ENCODE measurements at regions not wholly inside any gene's neighbourhood (a gene's known extent, or its start where the extent isn't known, plus 50 kb on each side); places are given as distances from the start of the nearest gene placed in this dataset.

DNA sequence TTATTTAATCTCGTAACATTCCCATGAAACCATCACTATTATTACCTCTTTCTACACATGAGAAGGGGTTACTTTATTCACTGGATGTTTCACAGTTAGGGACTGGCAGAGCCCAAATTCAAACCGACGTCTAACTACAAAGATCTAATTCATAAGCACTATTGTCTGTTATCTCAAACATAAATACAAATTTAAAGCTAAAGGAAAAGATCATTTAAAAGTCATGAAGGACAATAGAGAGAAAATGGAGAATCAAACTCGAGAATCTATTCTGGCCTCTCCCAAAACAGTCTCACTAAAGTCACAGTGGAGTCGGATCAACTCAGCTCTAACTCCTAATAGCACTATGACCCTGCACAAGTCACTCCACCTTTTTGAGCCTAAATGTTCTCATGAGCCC, 287.7 kb downstream of the ZIC4 start:
- no peak overlapping the region for H3K27ac ChIP-seq
- H3K36me3 ChIP-seq = no peaks in the 10 kb centered on the region
- intact Hi-C loops (cut with DNase I) = no loop called here
- DNase-seq = no peak
- no peaks in the 10 kb centered on the region for H3K27me3 ChIP-seq
- H3K4me3 ChIP-seq (replicated peaks in 1 of 3) = no peak overlapping the region
- no peaks in the 10 kb centered on the region for H3K4me1 ChIP-seq
- no peaks in the 10 kb centered on the region for H3K9me3 ChIP-seq
- 81 to 82% methylated on average over 5 of the region's 5 CpGs for WGBS, 2 donors
- no peak for TF ChIP-seq POLR2A (IDR thresholded peaks at IDR 0.05)
- TF ChIP-seq, protein P1, sequence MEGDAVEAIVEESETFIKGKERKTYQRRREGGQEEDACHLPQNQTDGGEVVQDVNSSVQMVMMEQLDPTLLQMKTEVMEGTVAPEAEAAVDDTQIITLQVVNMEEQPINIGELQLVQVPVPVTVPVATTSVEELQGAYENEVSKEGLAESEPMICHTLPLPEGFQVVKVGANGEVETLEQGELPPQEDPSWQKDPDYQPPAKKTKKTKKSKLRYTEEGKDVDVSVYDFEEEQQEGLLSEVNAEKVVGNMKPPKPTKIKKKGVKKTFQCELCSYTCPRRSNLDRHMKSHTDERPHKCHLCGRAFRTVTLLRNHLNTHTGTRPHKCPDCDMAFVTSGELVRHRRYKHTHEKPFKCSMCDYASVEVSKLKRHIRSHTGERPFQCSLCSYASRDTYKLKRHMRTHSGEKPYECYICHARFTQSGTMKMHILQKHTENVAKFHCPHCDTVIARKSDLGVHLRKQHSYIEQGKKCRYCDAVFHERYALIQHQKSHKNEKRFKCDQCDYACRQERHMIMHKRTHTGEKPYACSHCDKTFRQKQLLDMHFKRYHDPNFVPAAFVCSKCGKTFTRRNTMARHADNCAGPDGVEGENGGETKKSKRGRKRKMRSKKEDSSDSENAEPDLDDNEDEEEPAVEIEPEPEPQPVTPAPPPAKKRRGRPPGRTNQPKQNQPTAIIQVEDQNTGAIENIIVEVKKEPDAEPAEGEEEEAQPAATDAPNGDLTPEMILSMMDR (IDR thresholded peaks at IDR 0.05) = no peak

- no peak for DNase-seq
- Histone ChIP-seq H3K9me3 (no peaks in the 10 kb centered on the region), H3K27me3 (no peaks in the 10 kb centered on the region), H3K4me3 (replicated peaks in 1 of 3) (no peak overlapping the region), H3K4me1 (no peaks in the 10 kb centered on the region), H3K36me3 (no peaks in the 10 kb centered on the region), H3K27ac (no peak overlapping the region)
- TF ChIP-seq, protein P1 (IDR thresholded peaks at IDR 0.05) = no peak
- TF ChIP-seq POLR2A (IDR thresholded peaks at IDR 0.05) = no peak
- 69 to 72% methylated on average over 4 of the region's 4 CpGs for WGBS, 2 donors
- intact Hi-C loops (cut with DNase I) = no loop called here
Measured at GRCh38 chr3:147117631-147118030, 288.7 kb downstream of the ZIC4 start.

DNA sequence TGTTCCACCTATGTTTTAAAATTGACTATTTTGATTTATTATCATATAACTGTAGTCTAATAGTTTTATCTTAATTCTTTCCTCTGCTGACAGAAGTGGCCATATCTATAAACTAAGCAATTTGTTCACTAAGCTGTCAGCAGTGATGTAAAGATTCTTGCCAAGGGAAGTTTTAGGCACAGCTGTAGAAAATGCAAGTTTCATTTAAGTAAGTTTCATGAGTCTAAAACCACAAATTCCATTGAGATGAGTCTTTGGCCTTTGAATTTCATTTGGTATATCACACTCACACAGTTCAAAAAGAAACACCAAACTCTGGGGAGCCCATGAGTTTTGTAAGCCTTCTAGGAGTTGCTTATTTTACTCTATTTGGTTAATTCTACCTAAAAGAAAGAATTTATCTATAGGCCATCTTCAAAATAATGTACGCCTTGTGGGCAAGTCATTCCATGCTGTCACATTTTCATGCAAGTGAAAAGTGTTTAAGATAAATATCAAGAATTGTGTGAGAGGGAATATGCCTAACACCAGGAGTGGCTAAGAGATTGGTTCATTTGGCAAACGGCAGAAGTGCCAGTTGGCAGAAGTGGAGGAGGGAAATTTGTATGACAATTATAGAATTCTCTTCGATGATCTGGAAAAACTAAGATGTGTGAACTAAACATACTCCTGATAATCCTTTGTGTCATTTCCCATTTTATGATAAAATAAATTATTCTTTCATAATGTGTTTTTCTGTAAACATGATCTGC, 292.9 kb downstream of the ZIC4 start:
- no peak for DNase-seq
- intact Hi-C loops (cut with DNase I) = no loop called here
- no peak overlapping the region for H3K4me3 ChIP-seq (replicated peaks in 1 of 3)
- no peak for TF ChIP-seq POLR2A (IDR thresholded peaks at IDR 0.05)
- TF ChIP-seq, protein P1 (IDR thresholded peaks at IDR 0.05) = no peak
- H3K4me1 ChIP-seq = no peaks in the 10 kb centered on the region
- H3K36me3 ChIP-seq = no peaks in the 10 kb centered on the region
- WGBS, 2 donors = 90 to 91% methylated on average over 3 of the region's 3 CpGs
- no peaks in the 10 kb centered on the region for H3K9me3 ChIP-seq
- H3K27ac ChIP-seq = no peak overlapping the region
- H3K27me3 ChIP-seq = no peaks in the 10 kb centered on the region

- no peaks in the 10 kb centered on the region for H3K27me3 ChIP-seq
- H3K4me3 ChIP-seq (replicated peaks in 1 of 3) = no peak overlapping the region
- no peak overlapping the region for H3K27ac ChIP-seq
- WGBS, 2 donors = 89 to 92% methylated on average over 3 of the region's 3 CpGs
- H3K9me3 ChIP-seq = no peaks in the 10 kb centered on the region
- no peak for DNase-seq
- TF ChIP-seq, protein P1 (IDR thresholded peaks at IDR 0.05) = no peak
- TF ChIP-seq POLR2A (IDR thresholded peaks at IDR 0.05) = no peak
- H3K4me1 ChIP-seq = no peaks in the 10 kb centered on the region
- intact Hi-C loops (cut with DNase I) = no loop called here
- no peaks in the 10 kb centered on the region for H3K36me3 ChIP-seq
Measured at GRCh38 chr3:147099076-147099475, 307.3 kb downstream of the ZIC4 start.

- intact Hi-C loops (cut with DNase I) = no loop called here
- 61% methylated on average over 2 of the region's 2 CpGs for WGBS, 2 donors
- H3K27me3 ChIP-seq = no peaks in the 10 kb centered on the region
- no peaks in the 10 kb centered on the region for H3K9me3 ChIP-seq
- H3K36me3 ChIP-seq = no peaks in the 10 kb centered on the region
- H3K4me3 ChIP-seq (replicated peaks in 1 of 3) = no peak overlapping the region
- DNase-seq = no peak
- no peak overlapping the region for H3K27ac ChIP-seq
- TF ChIP-seq, protein P1 (IDR thresholded peaks at IDR 0.05) = no peak
- no peak for TF ChIP-seq POLR2A (IDR thresholded peaks at IDR 0.05)
- no peaks in the 10 kb centered on the region for H3K4me1 ChIP-seq
Measured at GRCh38 chr3:147090461-147090860, 315.9 kb downstream of the ZIC4 start.

All from thyroid gland (tissue), 4 donors.